GM23248 (cell line): ENCODE measurements at regions not wholly inside any gene's neighbourhood (a gene's known extent, or its start where the extent isn't known, plus 50 kb on each side); places are given as distances from the start of the nearest gene placed in this dataset.
"Not testable (repeated sequence)": the region's sequence is repeated elsewhere in the genome, so short reads cannot be mapped to it uniquely, and the experiment has no call there.

Source experiments
- EZH2 ChIP-seq: fragments of 200-600 bp; sonication (generic); IDR thresholded peaks from 2 replicates; pipeline ENCODE4 v1.6.1; 2018; ENCODE audit warnings: antibody characterized with exemption, mild to moderate bottlenecking; ENCODE audit not compliant: insufficient read depth, poor library complexity, severe bottlenecking
- EZH2phosphoT487 ChIP-seq: fragments of 200-600 bp; sonication (generic); IDR thresholded peaks from 2 replicates; pipeline ENCODE4 v1.6.1; 2018; ENCODE audit warnings: antibody characterized with exemption, moderate library complexity, mild to moderate bottlenecking, low read depth; ENCODE audit not compliant: insufficient read depth

DNA sequence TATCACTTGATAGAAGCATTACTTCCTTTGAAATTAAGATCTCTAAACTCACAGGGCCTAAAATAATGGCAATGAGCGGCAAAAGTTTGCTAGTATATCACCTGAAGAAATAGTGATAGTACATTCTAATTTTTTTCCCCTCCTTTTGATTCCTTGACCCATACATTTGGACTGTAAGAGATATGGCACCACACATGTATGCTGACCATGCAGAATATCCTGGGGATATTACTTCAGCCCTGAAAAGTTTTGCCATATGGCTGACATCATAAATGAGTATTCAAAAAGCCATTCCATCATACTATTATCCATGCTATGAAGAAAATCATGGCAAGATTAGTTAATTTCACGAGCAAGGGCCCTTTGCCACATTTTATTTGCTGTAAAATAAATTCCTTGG, 576.9 kb downstream of the KCNT2 start:
- not testable (repeated sequence) for TF ChIP-seq EZH2, EZH2phosphoT487
